HPDE6-E6E7 (cell line): ENCODE measurements at regions not wholly inside any gene's neighbourhood (a gene's known extent, or its start where the extent isn't known, plus 50 kb on each side); places are given as distances from the start of the nearest gene placed in this dataset.

Experiments used
- DNase-seq: peaks from one replicate; pipeline ENCODE4 v3.0.0; 2011; ENCODE audit warnings: missing footprints; ENCODE audit errors: extremely low spot score

- peak; percentile 45 for DNase-seq
Measured at GRCh38 chr6:148146717-148147462, 195.7 kb upstream of the SASH1 start.

GRCh38 chr6:148147463-148147830, 195.2 kb upstream of the SASH1 start:
- DNase-seq, result no peak

GRCh38 chr6:148151896-148152643, 190.6 kb upstream of the SASH1 start:
- no peak for DNase-seq

GRCh38 chr6:148154668-148155067, 188.0 kb upstream of the SASH1 start:
- DNase-seq, result no peak

- DNase-seq, result no peak
Measured at GRCh38 chr6:148155293-148155692, 187.3 kb upstream of the SASH1 start.

- DNase-seq, result no peak
Measured at GRCh38 chr6:148157841-148158240, 184.8 kb upstream of the SASH1 start.

GRCh38 chr6:148164645-148165044, 178.0 kb upstream of the SASH1 start:
- no peak for DNase-seq

GRCh38 chr6:148166339-148166968, 176.2 kb upstream of the SASH1 start:
- no peak for DNase-seq

- DNase-seq, result no peak
Measured at GRCh38 chr6:148169706-148170105, 172.9 kb upstream of the SASH1 start.

- no peak for DNase-seq
Measured at GRCh38 chr6:148170286-148170685, 172.4 kb upstream of the SASH1 start.

- DNase-seq, result no peak
Measured at GRCh38 chr6:148173548-148173947, 169.1 kb upstream of the SASH1 start.

- DNase-seq, result no peak
Measured at GRCh38 chr6:148175550-148176188, 167.0 kb upstream of the SASH1 start.

GRCh38 chr6:148177589-148178233, 164.9 kb upstream of the SASH1 start:
- DNase-seq, result no peak

- no peak for DNase-seq
Measured at GRCh38 chr6:148179786-148180185, 162.9 kb upstream of the SASH1 start.

GRCh38 chr6:148182378-148182777, 160.3 kb upstream of the SASH1 start:
- DNase-seq, result no peak

- DNase-seq, result no peak
Measured at GRCh38 chr6:148183776-148184175, 158.9 kb upstream of the SASH1 start.

- no peak for DNase-seq
Measured at GRCh38 chr6:148186916-148187315, 155.7 kb upstream of the SASH1 start.

- DNase-seq, result no peak
Measured at GRCh38 chr6:148192310-148192709, 150.3 kb upstream of the SASH1 start.

GRCh38 chr6:148193063-148193680, 149.5 kb upstream of the SASH1 start:
- DNase-seq, result peak; percentile 40

- DNase-seq, result no peak
Measured at GRCh38 chr6:148195511-148195910, 147.1 kb upstream of the SASH1 start.

- DNase-seq, result no peak
Measured at GRCh38 chr6:148199584-148199983, 143.1 kb upstream of the SASH1 start.
